Posterior vena cava (tissue), 2 donors: ENCODE measurements at regions not wholly inside any gene's neighbourhood (a gene's known extent, or its start where the extent isn't known, plus 50 kb on each side); places are given as distances from the start of the nearest gene placed in this dataset.

Experiments used
- DNase-seq: peaks from one replicate; pipeline ENCODE4 v3.0.0-alpha.2; 2020; ENCODE audit warnings: low spot score
- intact Hi-C, 2 donors: fragments of 100-400 bp; cut with DNase I; formaldehyde crosslinking; loops; one replicate each; pipeline versions ENCODE4 v1.14.1 to v1.14.2; 2022 to 2023
- donor health status: DM: yes; HTN: yes; CAD: no.
- donor health status: DM: yes; HTN: yes; CAD: no.

GRCh38 chr14:82549306-82549990 lies 1015.8 kb upstream of the SEL1L start:
- intact Hi-C loops: no loop called here
- no peak for DNase-seq

GRCh38 chr14:82562881-82563280 lies 1029.2 kb upstream of the SEL1L start:
- DNase-seq: no peak
- intact Hi-C loops: no loop called here

- DNase-seq: no peak
- intact Hi-C loops: no loop called here
Observed at GRCh38 chr14:82565825-82566224, 1032.2 kb upstream of the SEL1L start.

DNA sequence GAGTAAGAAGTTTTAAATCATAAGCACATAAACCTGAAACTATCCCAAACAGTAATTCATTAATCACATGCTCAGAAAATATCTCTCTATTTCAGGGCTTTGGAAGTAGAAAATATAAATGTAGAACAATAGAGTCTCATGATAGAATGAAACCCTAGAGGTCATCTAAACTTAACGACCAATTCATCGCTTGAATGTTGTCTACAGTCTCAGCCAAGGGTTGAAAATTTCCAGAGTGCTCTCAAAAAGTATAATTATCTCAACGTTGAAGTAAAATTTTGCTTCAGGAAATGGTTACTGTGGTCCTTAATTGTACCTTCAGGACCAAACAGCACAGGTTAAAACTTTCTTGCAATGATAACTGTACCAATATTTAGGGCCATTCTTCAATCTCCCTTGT lies 1053.6 kb upstream of the SEL1L start:
- DNase-seq: no peak
- intact Hi-C loops: no loop called here

- no peak for DNase-seq
- intact Hi-C loops: no loop called here
Observed at GRCh38 chr14:82595466-82595865, 1061.8 kb upstream of the SEL1L start.

GRCh38 chr14:82602794-82603193 lies 1069.1 kb upstream of the SEL1L start:
- intact Hi-C loops: loop anchor here in 1 of 2 donors (10.0 kb wide), 1 partner anchor 1998 kb away; no protein-coding TSS in a partner anchor
- no peak for DNase-seq

- intact Hi-C loops: loop anchor here in 1 of 2 donors (10.0 kb wide), 1 partner anchor 2000 kb away; no protein-coding TSS in a partner anchor
- DNase-seq: no peak
Observed at GRCh38 chr14:82604819-82605218, 1071.2 kb upstream of the SEL1L start.

DNA sequence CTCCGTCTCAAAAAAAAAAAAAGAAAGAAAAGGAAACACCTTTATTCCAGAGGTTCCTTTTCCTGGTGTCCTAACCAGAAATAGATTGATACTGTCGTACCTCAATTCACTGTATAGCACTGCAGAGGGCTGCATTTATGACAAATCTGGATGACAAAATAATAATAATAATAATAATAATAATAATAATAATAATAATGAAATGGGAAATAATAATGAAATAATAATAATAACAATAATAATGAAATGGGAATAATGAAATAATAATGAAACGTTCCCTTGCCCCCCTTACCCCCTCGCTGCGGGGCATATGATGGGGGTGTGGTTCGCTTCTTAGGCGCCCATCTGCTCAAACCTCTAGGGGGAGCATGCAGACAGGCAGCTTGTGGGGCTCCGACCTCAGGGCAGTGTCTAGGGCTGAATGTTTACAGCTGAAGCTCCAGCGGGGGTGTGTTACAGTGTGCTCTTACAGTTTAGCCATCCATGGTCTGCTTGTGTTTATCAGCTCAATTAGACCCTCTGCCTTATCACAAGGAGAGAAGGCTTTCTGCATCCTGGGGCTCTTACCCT lies 1088.3 kb upstream of the SEL1L start:
- intact Hi-C loops: no loop called here
- no peak for DNase-seq

- intact Hi-C loops: no loop called here
- no peak for DNase-seq
Observed at GRCh38 chr14:82626156-82627066, 1092.8 kb upstream of the SEL1L start.

DNA sequence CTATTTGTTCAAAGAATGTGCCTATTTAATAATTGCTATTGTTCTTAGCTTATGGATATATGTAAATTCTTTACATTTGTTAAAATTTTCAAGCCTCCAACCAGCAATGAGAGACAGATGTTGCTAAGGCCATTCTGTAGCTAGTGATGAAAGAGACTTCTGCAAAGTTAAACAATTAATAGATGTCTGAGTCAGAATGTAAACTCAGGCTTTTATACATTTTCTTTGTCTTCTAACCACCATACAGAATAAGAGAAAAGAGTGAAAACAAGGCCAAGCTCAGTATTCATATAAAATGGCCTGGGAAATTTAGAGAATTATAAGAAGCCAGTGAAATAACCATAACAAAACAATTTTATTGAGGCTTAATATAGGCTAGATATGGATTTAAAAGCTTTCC lies 1102.3 kb upstream of the SEL1L start:
- intact Hi-C loops: no loop called here
- no peak for DNase-seq

DNA sequence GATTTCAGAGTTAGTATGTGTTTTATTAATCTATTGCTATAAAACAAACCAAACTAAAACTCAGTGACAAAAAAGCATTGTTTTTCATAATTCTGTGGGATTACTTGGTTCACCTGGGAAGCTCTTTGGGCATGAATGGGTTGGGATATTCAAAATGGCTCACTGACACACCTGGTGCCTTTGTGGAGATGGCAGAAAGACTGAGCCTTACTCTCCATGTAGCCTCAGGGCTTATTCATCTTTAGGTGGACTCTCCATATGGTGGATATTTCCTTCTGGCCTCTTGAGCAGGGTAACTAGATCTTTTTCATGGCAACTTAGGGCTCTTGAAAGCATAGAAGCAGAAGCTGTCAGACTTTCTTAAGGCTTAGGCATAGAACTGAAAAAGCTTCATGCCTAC lies 1102.8 kb upstream of the SEL1L start:
- intact Hi-C loops: no loop called here
- no peak for DNase-seq

DNA sequence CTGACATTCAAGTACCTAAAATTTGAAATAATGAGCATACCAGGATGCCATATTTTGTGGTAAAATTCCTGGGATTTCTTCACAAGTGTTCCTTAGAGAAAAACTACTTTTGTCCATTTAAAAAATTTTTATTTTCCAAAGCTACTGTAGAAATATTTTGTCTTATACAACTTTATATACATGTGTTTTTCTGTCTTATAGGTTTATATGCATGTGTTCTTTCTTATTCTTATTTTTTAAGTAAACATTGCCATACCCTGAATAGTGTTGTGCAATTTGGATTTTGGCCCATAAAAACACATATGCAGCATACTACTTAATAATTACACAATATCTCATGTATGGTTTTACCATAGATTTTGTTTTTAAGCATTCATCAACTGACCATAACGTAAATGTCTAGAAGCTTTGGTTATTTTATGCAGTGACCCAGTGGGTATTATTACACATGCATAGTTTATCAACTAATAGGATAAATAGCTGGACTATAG lies 1107.4 kb upstream of the SEL1L start:
- no peak for DNase-seq
- intact Hi-C loops: no loop called here

- DNase-seq: no peak
- intact Hi-C loops: no loop called here
Observed at GRCh38 chr14:82642425-82642824, 1108.8 kb upstream of the SEL1L start.

- intact Hi-C loops: no loop called here
Observed at GRCh38 chr14:82647088-82647810, 1113.6 kb upstream of the SEL1L start.

GRCh38 chr14:82655770-82656169 lies 1122.1 kb upstream of the SEL1L start:
- DNase-seq: no peak
- intact Hi-C loops: no loop called here

More at GRCh38 chr14:82647088-82647810, 1113.6 kb upstream of the SEL1L start:
- DNase-seq: no peak

GRCh38 chr14:82657186-82657675 lies 1123.6 kb upstream of the SEL1L start:
- intact Hi-C loops: no loop called here
- DNase-seq: no peak

DNA sequence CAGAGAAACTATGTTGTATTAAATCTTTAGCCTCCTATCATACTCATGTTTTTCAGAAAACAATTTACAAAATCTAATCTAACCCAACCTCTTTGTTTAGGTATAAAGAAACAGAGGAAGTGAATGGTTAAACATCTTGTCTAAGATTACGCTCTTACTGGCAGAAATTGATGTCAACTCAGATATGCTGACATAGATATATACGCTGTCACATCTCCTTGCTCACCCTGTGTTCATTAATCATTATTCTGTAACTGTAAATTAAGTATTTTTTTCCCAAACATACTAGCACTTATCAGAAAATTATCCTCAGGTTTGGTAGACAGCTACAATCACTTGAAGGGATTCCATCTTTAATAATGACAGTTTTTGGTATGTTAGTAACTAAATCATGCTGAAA lies 1127.6 kb upstream of the SEL1L start:
- intact Hi-C loops: no loop called here
- DNase-seq: no peak

GRCh38 chr14:82667006-82667405 lies 1133.4 kb upstream of the SEL1L start:
- no peak for DNase-seq
- intact Hi-C loops: no loop called here

DNA sequence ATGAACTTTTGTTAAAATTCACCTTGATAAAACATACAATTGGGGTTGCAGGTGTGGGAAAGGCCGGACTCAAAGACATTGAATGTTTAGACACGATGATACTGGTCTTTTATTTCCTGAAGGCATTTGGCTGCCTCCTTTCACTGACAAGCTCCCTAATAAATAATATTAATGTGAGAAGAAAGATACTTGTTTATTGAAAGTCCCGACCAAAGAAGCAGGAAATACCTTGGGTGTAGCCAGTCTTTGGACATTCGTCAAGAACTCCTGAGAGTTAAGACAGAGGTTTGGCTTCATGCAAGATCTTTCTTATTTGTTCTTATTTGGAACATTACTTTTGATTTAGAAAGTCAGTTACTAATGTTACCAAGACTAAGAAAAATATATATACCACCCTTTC lies 1133.8 kb upstream of the SEL1L start:
- intact Hi-C loops: no loop called here
- DNase-seq: no peak
